LNCAP (cell line): ENCODE measurements at regions not wholly inside any gene's neighbourhood (a gene's known extent, or its start where the extent isn't known, plus 50 kb on each side); places are given as distances from the start of the nearest gene placed in this dataset.

Source experiments
- CTCF ChIP-seq: fragments of 450-650 bp; IDR thresholded peaks from 2 replicates; pipeline ENCODE4 v1.5.1; 2017; ENCODE audit warnings: mild to moderate bottlenecking

- TF ChIP-seq CTCF, result no peak
Measured at GRCh38 chr2:38438133-38438882, 61.2 kb upstream of the ATL2 start.

- no peak for TF ChIP-seq CTCF
Measured at GRCh38 chr2:38436227-38436664, 59.2 kb upstream of the ATL2 start.

GRCh38 chr2:38435775-38436174 is 58.7 kb upstream of the ATL2 start:
- TF ChIP-seq CTCF, result no peak

- TF ChIP-seq CTCF, result no peak
Measured at GRCh38 chr2:38434595-38434994, 57.5 kb upstream of the ATL2 start.

DNA sequence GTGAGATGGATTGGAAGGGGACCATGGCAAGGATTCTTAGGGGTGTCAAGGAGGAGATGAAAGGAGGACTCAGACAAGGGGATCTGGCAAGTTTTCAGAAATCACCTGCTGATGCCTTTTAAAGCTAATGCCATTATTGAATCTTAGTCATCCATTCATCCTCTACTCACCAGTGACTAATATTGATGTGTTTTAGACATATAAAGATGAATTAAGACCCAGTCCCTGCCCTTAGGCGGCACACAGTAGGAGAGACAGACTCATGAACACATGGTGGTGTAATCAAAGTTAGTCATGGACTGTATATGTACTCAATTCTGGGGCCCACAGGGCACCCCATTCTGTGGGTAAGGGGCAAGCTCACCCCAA is 56.5 kb upstream of the ATL2 start:
- TF ChIP-seq CTCF, result no peak

DNA sequence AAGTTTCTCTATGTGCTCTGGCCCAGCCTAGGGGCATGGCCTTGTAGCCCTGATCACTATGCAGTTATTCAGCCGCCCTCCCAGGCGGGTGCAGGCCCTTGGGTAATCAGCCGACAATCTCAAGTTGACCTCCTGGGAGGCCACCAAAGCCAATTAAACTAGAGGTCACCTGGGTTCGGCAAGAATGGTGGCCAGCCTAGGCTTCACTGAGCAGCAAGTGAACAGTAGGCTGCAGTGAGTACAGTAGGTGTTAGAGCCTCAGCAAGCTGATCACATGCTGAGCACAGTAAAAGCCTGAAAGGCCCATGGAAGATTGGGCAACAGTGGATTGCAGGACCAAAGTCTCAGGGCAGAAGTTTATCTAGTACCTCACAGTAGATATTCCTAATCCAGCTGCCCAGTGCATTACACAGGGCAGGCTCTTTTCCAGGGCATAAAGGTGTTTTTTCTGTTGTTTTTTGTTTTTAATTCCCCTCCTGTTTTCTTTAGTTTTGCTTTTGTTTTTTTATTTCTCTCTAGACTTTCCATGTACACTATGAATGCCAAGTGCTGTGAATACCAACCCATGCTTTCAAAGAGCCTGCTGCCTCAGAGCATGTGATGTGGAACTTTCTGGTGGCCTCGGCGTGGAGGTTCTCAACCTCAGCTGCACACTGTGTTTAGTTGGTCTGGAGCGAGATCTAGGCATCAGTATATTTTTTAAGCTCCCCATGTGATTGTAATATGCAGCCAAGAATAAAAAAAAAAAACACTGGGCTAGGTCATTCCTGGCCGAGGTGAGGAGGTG is 55.9 kb upstream of the ATL2 start:
- TF ChIP-seq CTCF, result no peak

- TF ChIP-seq CTCF, result no peak
Measured at GRCh38 chr2:38430597-38431207, 53.6 kb upstream of the ATL2 start.
